H1 (cell line): ENCODE measurements at regions not wholly inside any gene's neighbourhood (a gene's known extent, or its start where the extent isn't known, plus 50 kb on each side); places are given as distances from the start of the nearest gene placed in this dataset.

Experiments used
- CTCF ChIA-PET: fragments of 300-600 bp; sonication (Branson Sonifier 250); formaldehyde crosslinking; loops from one replicate; lab custom pipeline; 2021; ENCODE audit not compliant: partially characterized antibody; lab: Charles Lee
- POLR2A ChIA-PET: fragments of 300-600 bp; sonication (Branson Sonifier 250); formaldehyde crosslinking; loops from one replicate; lab custom pipeline; 2021; ENCODE audit warnings: inconsistent platforms; ENCODE audit not compliant: partially characterized antibody; lab: Charles Lee
- DNase-seq, 2 experiments: peaks; one replicate each; pipeline versions ENCODE4 v3.0.0 to v3.0.0-alpha.2; 2010 to 2022; ENCODE audit warnings: low spot score in 2 of 2, low read depth in 1 of 2, mixed read lengths in 1 of 2
- FAIRE-seq: peaks from 2 replicates; lab custom pipeline; 2011; peaks lifted over from hg19 to GRCh38; lab: Jason Lieb, UNC
- H2AFZ ChIP-seq: 2 replicates; pipeline ENCODE4 v1.8.1; 2012; ENCODE audit warnings: low read length, inconsistent platforms
- H2AK5ac ChIP-seq: 2 replicates; pipeline ENCODE4 v1.6.1; 2013; ENCODE audit warnings: low read depth, low read length
- H2BK120ac ChIP-seq: replicated peaks from 2 replicates; pipeline ENCODE3; 2013; ENCODE audit warnings: low read depth, low read length, inconsistent platforms
- H2BK12ac ChIP-seq: 2 replicates; pipeline ENCODE4 v1.6.1; 2013; ENCODE audit warnings: low read depth, low read length
- H2BK15ac ChIP-seq: 2 replicates; pipeline ENCODE4 v1.6.1; 2013; ENCODE audit warnings: low read length
- H2BK20ac ChIP-seq: 2 replicates; pipeline ENCODE4 v1.6.1; 2013; ENCODE audit warnings: low read length
- H2BK5ac ChIP-seq: 2 replicates; pipeline ENCODE4 v1.6.1; 2013; ENCODE audit warnings: low read depth, low read length
- H3K14ac ChIP-seq: 2 replicates; pipeline ENCODE4 v1.6.1; 2013; ENCODE audit warnings: inconsistent platforms; ENCODE audit not compliant: insufficient read length
- H3K18ac ChIP-seq: 2 replicates; pipeline ENCODE4 v1.6.1; 2013; ENCODE audit warnings: low read length; ENCODE audit errors: extremely low read depth
- H3K23ac ChIP-seq: 2 replicates; pipeline ENCODE4 v1.6.1; 2013; ENCODE audit warnings: inconsistent platforms; ENCODE audit not compliant: insufficient read length
- H3K23me2 ChIP-seq: 2 replicates; pipeline ENCODE4 v1.6.1; 2013; ENCODE audit warnings: low read depth, low read length
- H3K27ac ChIP-seq: 2 replicates; pipeline ENCODE4 v1.6.1; 2011; ENCODE audit warnings: low read depth, low read length, inconsistent platforms
- H3K27me3 ChIP-seq, 4 experiments: replicated peaks in 1 of 4; 1 replicate in 1 of 4; 2 replicates in 3 of 4; pipeline versions ENCODE4 v1.6.1 to v1.8.1; 2011 to 2013; ENCODE audit warnings: low read length in 3 of 4, mild to moderate bottlenecking in 3 of 4, inconsistent platforms in 2 of 4, mixed read lengths in 2 of 4, moderate library complexity in 1 of 4; ENCODE audit not compliant: control insufficient read depth in 3 of 4, insufficient read depth in 3 of 4; ENCODE audit errors: extremely low read depth in 1 of 4
- H3K36me3 ChIP-seq, 4 experiments: 2 replicates each; pipeline versions ENCODE4 v1.6.1 to v1.8.1; 2011 to 2013; ENCODE audit warnings: mild to moderate bottlenecking in 4 of 4, low read length in 3 of 4, moderate library complexity in 2 of 4, control low read depth in 1 of 4, inconsistent platforms in 1 of 4; ENCODE audit not compliant: insufficient read depth in 4 of 4, control insufficient read depth in 2 of 4
- H3K4ac ChIP-seq: replicated peaks from 2 replicates; pipeline ENCODE3; 2013; ENCODE audit warnings: low read length, low read depth, mixed read lengths, inconsistent platforms; ENCODE audit not compliant: insufficient read length
- H3K4me1 ChIP-seq, 4 experiments: replicated peaks in 1 of 4; 1 replicate in 1 of 4; 2 replicates in 3 of 4; pipeline versions ENCODE4 v1.6.1 to v1.8.1; 2011 to 2013; ENCODE audit warnings: low read length in 3 of 4, inconsistent platforms in 2 of 4, mixed read lengths in 1 of 4; ENCODE audit not compliant: insufficient read depth in 4 of 4, control insufficient read depth in 3 of 4
- H3K4me2 ChIP-seq, 2 experiments: 2 replicates each; pipeline versions ENCODE4 v1.6.1 to v1.8.1; 2011 to 2013; ENCODE audit warnings: low read depth in 2 of 2, low read length in 2 of 2, control low read depth in 1 of 2, inconsistent platforms in 1 of 2, mild to moderate bottlenecking in 1 of 2; ENCODE audit not compliant: insufficient read depth in 1 of 2
- H3K4me3 ChIP-seq, 4 experiments: fragments of 200-600, 300-600 bp in 1 of 4; sonication (generic), shearing (Covaris generic), sonication (Bioruptor Twin) in 1 of 4; 2 replicates each; pipeline versions ENCODE4 v1.5.1 to v1.8.1; 2011 to 2016; ENCODE audit warnings: low read length in 4 of 4, low read depth in 3 of 4, control low read depth in 2 of 4, inconsistent platforms in 2 of 4, mild to moderate bottlenecking in 2 of 4, mixed read lengths in 1 of 4, moderate library complexity in 1 of 4; ENCODE audit not compliant: insufficient read depth in 2 of 4; ENCODE audit errors: extremely low read depth in 1 of 4
- H3K56ac ChIP-seq: replicated peaks from 2 replicates; pipeline ENCODE3; 2013; ENCODE audit warnings: low read depth, mild to moderate bottlenecking, mixed read lengths, low read length, inconsistent platforms; ENCODE audit not compliant: insufficient read length
- H3K79me1 ChIP-seq: 2 replicates; pipeline ENCODE4 v1.6.1; 2013; ENCODE audit warnings: low read depth, low read length, control low read depth
- H3K79me2 ChIP-seq, 2 experiments: 2 replicates each; pipeline versions ENCODE4 v1.6.1 to v1.8.1; 2012 to 2013; ENCODE audit warnings: low read length in 2 of 2, mild to moderate bottlenecking in 2 of 2, inconsistent platforms in 1 of 2; ENCODE audit not compliant: insufficient read depth in 2 of 2, control insufficient read depth in 1 of 2
- H3K9ac ChIP-seq, 4 experiments: replicated peaks in 1 of 4; 1 replicate in 1 of 4; 2 replicates in 3 of 4; pipeline versions ENCODE4 v1.6.1 to v1.8.1; 2011 to 2013; ENCODE audit warnings: low read depth in 3 of 4, low read length in 3 of 4, control low read depth in 2 of 4, mild to moderate bottlenecking in 2 of 4, moderate library complexity in 2 of 4, inconsistent platforms in 1 of 4; ENCODE audit errors: extremely low read depth in 1 of 4
- H3K9me3 ChIP-seq, 2 experiments: 2 replicates each; pipeline versions ENCODE4 v1.6.1 to v1.8.1; 2012 to 2013; ENCODE audit warnings: mild to moderate bottlenecking in 2 of 2, moderate library complexity in 2 of 2, control low read depth in 1 of 2, inconsistent platforms in 1 of 2, low read depth in 1 of 2, low read length in 1 of 2, mixed read lengths in 1 of 2; ENCODE audit not compliant: insufficient read depth in 2 of 2
- H4K20me1 ChIP-seq, 2 experiments: replicated peaks in 1 of 2; 2 replicates each; pipeline versions ENCODE3 to v1.8.1; 2011 to 2013; ENCODE audit warnings: inconsistent platforms in 2 of 2, low read length in 2 of 2, mild to moderate bottlenecking in 1 of 2; ENCODE audit not compliant: insufficient read depth in 2 of 2, control insufficient read depth in 1 of 2
- H4K5ac ChIP-seq: 2 replicates; pipeline ENCODE4 v1.6.1; 2013; ENCODE audit warnings: low read length, low read depth, mixed read lengths, inconsistent platforms; ENCODE audit not compliant: insufficient read length
- H4K8ac ChIP-seq: 2 replicates; pipeline ENCODE4 v1.8.0; 2013; ENCODE audit warnings: mild to moderate bottlenecking, moderate library complexity, low read length, inconsistent platforms; ENCODE audit not compliant: insufficient read depth; ENCODE audit errors: extremely low read depth
- H4K91ac ChIP-seq: replicated peaks from 2 replicates; pipeline ENCODE3; 2013; ENCODE audit warnings: low read length, mixed read lengths, inconsistent platforms; ENCODE audit not compliant: insufficient read length
- BCL11A ChIP-seq, 2 experiments: IDR thresholded peaks; one replicate each; pipeline ENCODE4 v1.6.1; 2011; ENCODE audit warnings: low read depth in 2 of 2, low read length in 2 of 2, mild to moderate bottlenecking in 2 of 2
- EGR1 ChIP-seq: IDR thresholded peaks from 2 replicates; pipeline ENCODE4 v1.6.1; 2011; ENCODE audit warnings: low read depth, low read length, borderline replicate concordance
- GABPA ChIP-seq: IDR thresholded peaks from 2 replicates; pipeline ENCODE4 v1.6.1; 2011; ENCODE audit warnings: mild to moderate bottlenecking, low read length, moderate library complexity, borderline replicate concordance; ENCODE audit not compliant: insufficient read depth
- GTF2F1 ChIP-seq: IDR thresholded peaks from 2 replicates; pipeline ENCODE4 v1.6.1; 2012; ENCODE audit warnings: low read depth, low read length, improper control_type of control experiment, borderline replicate concordance
- KDM5A ChIP-seq: fragments of 200-600 bp; IDR thresholded peaks from 2 replicates; pipeline ENCODE4 v1.7.1; 2012; ENCODE audit warnings: mild to moderate bottlenecking, low read length, inconsistent platforms, mixed read lengths
- MAFK ChIP-seq: IDR thresholded peaks from 2 replicates; pipeline ENCODE4 v1.6.1; 2012; ENCODE audit warnings: low read depth, mild to moderate bottlenecking, improper control_type of control experiment, low read length
- POLR2AphosphoS5 ChIP-seq: IDR thresholded peaks from 2 replicates; pipeline ENCODE4 v1.6.1; 2011; ENCODE audit warnings: low read depth, low read length
- RAD21 ChIP-seq, 2 experiments: IDR thresholded peaks in 1 of 2; conservative IDR thresholded peaks in 1 of 2; 2 replicates each; pipeline ENCODE4 v1.6.1; 2011; ENCODE audit warnings: low read depth in 2 of 2, low read length in 2 of 2, improper control_type of control experiment in 1 of 2, inconsistent platforms in 1 of 2, mild to moderate bottlenecking in 1 of 2, moderate library complexity in 1 of 2
- SRF ChIP-seq: IDR thresholded peaks from 2 replicates; pipeline ENCODE4 v1.6.1; 2011; ENCODE audit warnings: mild to moderate bottlenecking, low read depth, low read length, moderate library complexity
- TAF1 ChIP-seq: IDR thresholded peaks from 2 replicates; pipeline ENCODE4 v1.6.1; 2011; ENCODE audit warnings: mild to moderate bottlenecking, low read depth, low read length
- TBP ChIP-seq: IDR thresholded peaks from 2 replicates; pipeline ENCODE4 v1.6.1; 2011; ENCODE audit warnings: low read depth, low read length, improper control_type of control experiment
- WGBS, 2 experiments: shearing (Covaris generic) in 1 of 2; methylation state at CpG; one replicate each; pipeline versions ENCODE4 v1.1.6 to v1.1.7; 2013 to 2015; ENCODE audit warnings: low lambda C conversion rate in 2 of 2, mixed read lengths in 2 of 2, inconsistent platforms in 1 of 2, low coverage in 1 of 2, missing lambda C conversion rate in 1 of 2; ENCODE audit not compliant: insufficient replicate concordance in 2 of 2, insufficient coverage in 1 of 2, insufficient read length in 1 of 2; ENCODE audit errors: extremely low coverage in 1 of 2, missing lambda C conversion rate in 1 of 2; 5-methylcytosine and 5-hydroxymethylcytosine counted together

- no peak overlapping the region for H3K23ac ChIP-seq
- no peak overlapping the region for H4K5ac ChIP-seq
- TF ChIP-seq GTF2F1 (no peak), RAD21 (IDR thresholded peaks at IDR 0.05 in 1 of 2, conservative IDR thresholded peaks at IDR 0.05 in 1 of 2; ENCODE audit: low read depth in 2 of 2, low read length in 2 of 2) (no peak), TAF1 (no peak), GABPA (no peak), KDM5A (no peak), MAFK (no peak), SRF (no peak), BCL11A (IDR thresholded peaks at IDR 0.05; ENCODE audit: low read depth in 2 of 2, low read length in 2 of 2) (no peak), TBP (no peak), POLR2AphosphoS5 (no peak), EGR1 (no peak)
- H3K14ac ChIP-seq: no peak overlapping the region
- H2AFZ ChIP-seq: peak overlapping the region; percentile 34; the same call in 1 of the 2 replicates
- H3K4ac ChIP-seq: no peak overlapping the region
- no peak overlapping the region for H3K56ac ChIP-seq
- FAIRE-seq (no peak), DNase-seq (no peak)
- no peak overlapping the region for H2BK12ac ChIP-seq
- H3K4me1 ChIP-seq: no peaks in the 10 kb centered on the region
- H3K9me3 ChIP-seq: no peaks in the 10 kb centered on the region
- POLR2A ChIA-PET: no interaction called here
- H4K20me1 ChIP-seq: no peaks in the 10 kb centered on the region
- H4K8ac ChIP-seq: no peak overlapping the region
- no peaks in the 10 kb centered on the region for H3K23me2 ChIP-seq
- H3K4me2 ChIP-seq: no peak overlapping the region
- H2BK15ac ChIP-seq: no peak overlapping the region
- no peak overlapping the region for H3K18ac ChIP-seq
- 73% methylated on average over 1 of the region's 1 CpG; no CpG with 5 or more reads in 1 of the 2 experiments for WGBS, 2 experiments
- H3K79me1 ChIP-seq: no peaks in the 10 kb centered on the region
- H3K36me3 ChIP-seq: no peaks in the 10 kb centered on the region
- H3K79me2 ChIP-seq: no peaks in the 10 kb centered on the region
- no peak overlapping the region for H3K9ac ChIP-seq
- H4K91ac ChIP-seq: no peak overlapping the region
- no peak overlapping the region for H2BK20ac ChIP-seq
- H3K4me3 ChIP-seq: no peak overlapping the region
- no peak overlapping the region for H3K27ac ChIP-seq
- H2AK5ac ChIP-seq: no peak overlapping the region
- H3K27me3 ChIP-seq: no peaks in the 10 kb centered on the region
- CTCF ChIA-PET: no interaction called here
- no peak overlapping the region for H2BK5ac ChIP-seq
- H2BK120ac ChIP-seq: no peak overlapping the region
Measured at GRCh38 chr4:120215350-120215749, 148.7 kb upstream of the MAD2L1 start.
